ENCODE measurements at regions not wholly inside any gene's neighbourhood (a gene's known extent, or its start where the extent isn't known, plus 50 kb on each side); places are given as distances from the start of the nearest gene placed in this dataset.

DNA sequence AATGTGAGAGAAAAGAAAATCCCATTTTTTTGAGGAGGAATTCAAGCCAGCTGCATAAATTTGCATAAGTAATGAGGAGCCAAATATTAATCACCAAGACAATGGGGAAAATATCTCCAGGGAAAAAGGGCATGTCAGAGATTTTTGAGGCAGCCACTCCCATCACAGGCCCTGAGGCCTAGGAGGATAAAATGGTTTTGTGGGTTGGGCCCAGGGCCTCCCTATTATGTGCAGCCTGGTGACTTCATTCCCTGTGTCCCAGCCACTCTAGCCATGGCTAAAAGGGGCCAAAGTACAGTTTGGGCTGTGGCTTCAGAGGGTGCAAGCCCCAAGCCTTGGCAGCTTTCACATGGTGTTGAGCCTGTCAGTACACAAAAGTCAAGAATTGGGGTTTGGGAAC is 1051.0 kb upstream of the FOXG1 start:
- in situ Hi-C loops (cut with MboI; ENCODE audit: low sequenced_read_pairs): no loop called here
- POLR2A ChIA-PET (ENCODE audit: unreplicated experiment): no interaction called here
- ATAC-seq (ENCODE audit: low read depth): no peak

More for the DNA sequence above, 1051.0 kb upstream of the FOXG1 start:
- Histone ChIP-seq H4K8ac (ENCODE audit: low read depth in 2 of 2, low read length in 2 of 2) (no peak overlapping the region), H3K56ac (ENCODE audit: extremely low read depth, insufficient read depth, low read length) (no peak overlapping the region), H4K91ac (ENCODE audit: insufficient read depth, low read depth, low read length) (no peak overlapping the region), H4K5ac (ENCODE audit: low read depth, low read length) (no peak overlapping the region), H2BK120ac (ENCODE audit: low read depth, low read length) (no peak overlapping the region), H2BK20ac (ENCODE audit: low read depth, low read length) (no peak overlapping the region), H3K14ac (replicated peaks; ENCODE audit: low read depth, low read length) (no peak overlapping the region), H3K9me1 (ENCODE audit: insufficient read depth, low read length) (no peaks in the 10 kb centered on the region), H3K27me3 (ENCODE audit: control insufficient read depth, insufficient read depth, low read length) (no peaks in the 10 kb centered on the region), H3K9ac (ENCODE audit: low read depth, low read length) (no peak overlapping the region), H2AK5ac (ENCODE audit: low read depth, low read length) (no peak overlapping the region), H3K4me3 (ENCODE audit: insufficient read depth, low read depth, low read length) (no peak overlapping the region), H3K79me1 (ENCODE audit: low read depth in 1 of 2, low read length in 2 of 2) (no peaks in the 10 kb centered on the region), H2AFZ (replicated peaks; ENCODE audit: low read length, poor library complexity) (no peak overlapping the region), H3K4ac (ENCODE audit: low read depth, low read length) (no peak overlapping the region), H3K36me3 (ENCODE audit: control insufficient read depth, insufficient read depth, low read length) (no peaks in the 10 kb centered on the region), H3K23ac (ENCODE audit: low read depth, low read length) (no peak overlapping the region), H2BK5ac (ENCODE audit: low read depth, low read length, poor library complexity, severe bottlenecking) (no peak overlapping the region), H3K4me2 (ENCODE audit: low read depth, low read length) (no peak overlapping the region), H3K4me1 (ENCODE audit: control insufficient read depth, insufficient read depth, low read length) (no peaks in the 10 kb centered on the region), H3K27ac (ENCODE audit: insufficient read depth, low read length) (no peak overlapping the region), H3K9me3 (ENCODE audit: control insufficient read depth, insufficient read depth, low read length) (0 out of 2 replicates have a peak, but pooled peaks cover 4% of the 10 kb centered on the region), H3K18ac (ENCODE audit: low read depth, low read length) (no peak overlapping the region), H2AK9ac (replicated peaks; ENCODE audit: low read depth, low read length, poor library complexity) (no peak overlapping the region), H2BK15ac (ENCODE audit: low read depth, low read length) (no peak overlapping the region), H4K20me1 (ENCODE audit: insufficient read depth, low read length) (no peaks in the 10 kb centered on the region)
- BruUV-seq (replicated peaks): no TSS peak
- dilution Hi-C loops (cut with HindIII; ENCODE audit: low sequenced_read_pairs, unreplicated experiment): no loop called here
- CTCF ChIA-PET: no interaction called here
- intact Hi-C loops (cut with micrococcal nuclease): no loop called here
- no peak for DNase-seq
- no peak for TF ChIP-seq MAFK (IDR thresholded peaks at IDR 0.05; ENCODE audit: low read depth, low read length)

Measured in IMR-90 (cell line).